ENCODE measurements at regions not wholly inside any gene's neighbourhood (a gene's known extent, or its start where the extent isn't known, plus 50 kb on each side); places are given as distances from the start of the nearest gene placed in this dataset.
"Not testable (repeated sequence)": the region's sequence is repeated elsewhere in the genome, so short reads cannot be mapped to it uniquely, and the experiment has no call there.

DNA sequence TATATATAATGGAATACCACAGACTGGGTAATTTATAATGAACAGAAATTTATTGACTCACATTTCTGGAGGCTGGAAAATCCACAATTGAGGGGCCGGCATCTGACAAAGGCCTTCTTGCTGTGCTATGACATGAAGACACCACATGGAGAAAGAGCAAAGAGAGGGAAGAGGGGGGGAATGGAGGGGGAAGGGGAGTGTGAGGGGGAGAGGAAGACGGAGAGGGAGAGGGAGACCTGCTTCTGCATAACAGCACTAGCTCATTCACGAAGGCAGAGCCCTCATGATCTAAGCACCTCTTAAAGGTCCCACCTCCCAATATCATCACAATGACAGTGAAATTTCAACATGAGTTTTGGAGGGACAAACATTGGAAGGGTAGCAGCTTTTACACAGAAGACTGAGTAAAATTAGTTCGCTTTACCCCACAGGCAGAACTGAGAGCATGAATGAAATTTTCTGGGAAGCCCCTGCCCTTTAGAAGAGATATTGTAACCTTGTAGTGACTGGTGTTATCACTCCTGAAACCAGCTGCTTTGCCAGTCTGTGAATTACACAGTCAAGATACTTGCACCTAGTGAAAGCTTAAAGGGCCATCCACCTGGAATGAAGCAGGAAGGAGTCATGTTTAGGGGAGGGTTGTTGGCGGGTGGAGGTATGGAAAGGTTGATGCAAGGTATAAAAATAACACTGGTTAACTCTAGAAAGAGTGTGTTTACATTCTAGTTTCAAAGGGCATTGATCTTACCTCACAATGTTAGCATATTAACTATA lies 793.0 kb upstream of the TPTE start:
- H3K27me3 Mint-ChIP-seq; intact Hi-C loops (cut with DNase I, micrococcal nuclease); H3K4me1 Mint-ChIP-seq (ENCODE audit: low read depth); H3K27ac Mint-ChIP-seq; ATAC-seq (ENCODE audit: poor library complexity); CTCF ChIA-PET; H3K27ac ChIP-seq (ENCODE audit: low read depth in 1 of 2, low read length in 2 of 2); H3K4me3 ChIP-seq (ENCODE audit: low read length); H3K4me1 ChIP-seq (ENCODE audit: insufficient read depth, low read length); H3K36me3 Mint-ChIP-seq (ENCODE audit: low read depth); POLR2A ChIA-PET; H3K27me3 ChIP-seq (ENCODE audit: control insufficient read depth in 1 of 2, insufficient read depth in 2 of 2, low read length in 2 of 2); DNase-seq; H3K4me3 Mint-ChIP-seq; H3K36me3 ChIP-seq (ENCODE audit: insufficient read depth, low read length): not testable (repeated sequence)
- peaks cover 15% of the 10 kb centered on the region for H3K9me3 Mint-ChIP-seq
- H3K9me3 ChIP-seq (ENCODE audit: control insufficient read depth in 1 of 2, insufficient read depth in 1 of 2, low read length in 2 of 2): peaks cover 12 to 13% of the 10 kb centered on the region in 2 experiments

GRCh38 chr21:9730866-9731265 lies 790.5 kb upstream of the TPTE start:
- no peak overlapping the region for H3K4me3 ChIP-seq (ENCODE audit: low read length)
- H3K4me1 Mint-ChIP-seq (ENCODE audit: low read depth): no peaks in the 10 kb centered on the region
- ChIA-PET CTCF (no interaction called here), POLR2A (no interaction called here)
- no peaks in the 10 kb centered on the region for H3K4me1 ChIP-seq (ENCODE audit: insufficient read depth, low read length)
- peaks cover 11% of the 10 kb centered on the region for H3K9me3 Mint-ChIP-seq
- no peaks in the 10 kb centered on the region for H3K36me3 ChIP-seq (ENCODE audit: insufficient read depth, low read length)
- no peak for TF ChIP-seq CTCF (IDR thresholded peaks at IDR 0.05)
- no peaks in the 10 kb centered on the region for H3K27me3 ChIP-seq (ENCODE audit: control insufficient read depth in 1 of 2, insufficient read depth in 2 of 2, low read length in 2 of 2)
- intact Hi-C loops (cut with DNase I, micrococcal nuclease): no loop called here
- no peak overlapping the region for H3K27ac Mint-ChIP-seq
- H3K36me3 Mint-ChIP-seq (ENCODE audit: low read depth): no peaks in the 10 kb centered on the region
- DNase-seq (no peak), ATAC-seq (ENCODE audit: poor library complexity) (no peak)
- no peaks in the 10 kb centered on the region for H3K27me3 Mint-ChIP-seq
- no peak overlapping the region for H3K27ac ChIP-seq (ENCODE audit: low read depth in 1 of 2, low read length in 2 of 2)
- no peak overlapping the region for H3K4me3 Mint-ChIP-seq
- peaks cover 12 to 16% of the 10 kb centered on the region in 2 experiments for H3K9me3 ChIP-seq (ENCODE audit: control insufficient read depth in 1 of 2, insufficient read depth in 1 of 2, low read length in 2 of 2)

DNA sequence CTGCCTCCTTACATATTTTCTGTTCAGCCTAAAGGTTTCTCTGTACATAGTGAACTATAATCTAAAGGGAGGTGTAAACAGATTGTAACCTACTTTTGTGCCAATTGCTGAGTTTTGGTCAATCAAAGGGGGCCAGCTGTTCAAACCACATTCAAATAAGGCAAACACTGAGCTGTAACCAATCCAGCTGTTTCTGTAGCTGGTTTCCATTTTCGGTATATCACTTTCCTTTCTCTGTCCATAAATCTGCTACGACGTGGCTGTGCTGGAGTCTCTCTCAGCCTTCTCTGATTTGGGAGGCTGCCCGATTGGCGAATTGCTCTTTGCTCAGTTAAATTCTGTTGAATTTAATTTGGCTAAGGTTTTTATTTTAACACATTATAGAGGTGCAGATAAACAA lies 790.1 kb upstream of the TPTE start:
- H3K9me3 ChIP-seq (ENCODE audit: control insufficient read depth in 1 of 2, insufficient read depth in 1 of 2, low read length in 2 of 2): peaks cover 12 to 20% of the 10 kb centered on the region in 2 experiments
- CTCF ChIA-PET; H3K27ac ChIP-seq (ENCODE audit: low read depth in 1 of 2, low read length in 2 of 2); DNase-seq; H3K4me1 ChIP-seq (ENCODE audit: insufficient read depth, low read length); intact Hi-C loops (cut with DNase I, micrococcal nuclease); H3K4me1 Mint-ChIP-seq (ENCODE audit: low read depth); H3K27me3 ChIP-seq (ENCODE audit: control insufficient read depth in 1 of 2, insufficient read depth in 2 of 2, low read length in 2 of 2); H3K4me3 ChIP-seq (ENCODE audit: low read length); H3K36me3 ChIP-seq (ENCODE audit: insufficient read depth, low read length); H3K27ac Mint-ChIP-seq; ATAC-seq (ENCODE audit: poor library complexity); H3K4me3 Mint-ChIP-seq; POLR2A ChIA-PET; H3K36me3 Mint-ChIP-seq (ENCODE audit: low read depth); H3K27me3 Mint-ChIP-seq: not testable (repeated sequence)
- H3K9me3 Mint-ChIP-seq: peaks cover 11% of the 10 kb centered on the region

DNA sequence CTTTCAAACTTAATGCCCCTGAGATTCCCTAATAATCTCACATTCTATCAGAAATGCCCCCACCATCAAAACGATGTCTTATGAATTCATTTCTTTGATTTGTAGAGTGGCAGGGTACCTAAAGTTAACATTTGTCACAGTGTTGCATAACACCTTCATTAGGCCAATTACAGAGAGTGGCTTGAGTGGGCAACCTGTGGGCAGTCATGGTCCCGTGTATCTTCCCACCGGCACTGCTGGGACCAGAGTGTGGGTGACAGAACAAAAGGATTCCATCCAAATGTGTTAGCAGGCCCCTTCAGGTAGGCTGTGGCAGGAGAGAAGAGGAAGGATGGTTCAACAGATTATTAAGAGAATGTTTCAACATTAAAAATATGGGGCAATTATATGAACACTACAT lies 788.8 kb upstream of the TPTE start:
- H3K9me3 Mint-ChIP-seq; ATAC-seq (ENCODE audit: poor library complexity); H3K4me1 Mint-ChIP-seq (ENCODE audit: low read depth); POLR2A ChIA-PET; H3K27ac ChIP-seq (ENCODE audit: low read depth in 1 of 2, low read length in 2 of 2); H3K4me3 Mint-ChIP-seq; intact Hi-C loops (cut with DNase I, micrococcal nuclease); H3K27me3 Mint-ChIP-seq; DNase-seq; CTCF ChIA-PET; H3K4me1 ChIP-seq (ENCODE audit: insufficient read depth, low read length); H3K36me3 Mint-ChIP-seq (ENCODE audit: low read depth); H3K36me3 ChIP-seq (ENCODE audit: insufficient read depth, low read length); H3K27me3 ChIP-seq (ENCODE audit: control insufficient read depth in 1 of 2, insufficient read depth in 2 of 2, low read length in 2 of 2); H3K4me3 ChIP-seq (ENCODE audit: low read length); H3K27ac Mint-ChIP-seq: not testable (repeated sequence)
- peaks cover 7 to 19% of the 10 kb centered on the region in 2 experiments for H3K9me3 ChIP-seq (ENCODE audit: control insufficient read depth in 1 of 2, insufficient read depth in 1 of 2, low read length in 2 of 2)

DNA sequence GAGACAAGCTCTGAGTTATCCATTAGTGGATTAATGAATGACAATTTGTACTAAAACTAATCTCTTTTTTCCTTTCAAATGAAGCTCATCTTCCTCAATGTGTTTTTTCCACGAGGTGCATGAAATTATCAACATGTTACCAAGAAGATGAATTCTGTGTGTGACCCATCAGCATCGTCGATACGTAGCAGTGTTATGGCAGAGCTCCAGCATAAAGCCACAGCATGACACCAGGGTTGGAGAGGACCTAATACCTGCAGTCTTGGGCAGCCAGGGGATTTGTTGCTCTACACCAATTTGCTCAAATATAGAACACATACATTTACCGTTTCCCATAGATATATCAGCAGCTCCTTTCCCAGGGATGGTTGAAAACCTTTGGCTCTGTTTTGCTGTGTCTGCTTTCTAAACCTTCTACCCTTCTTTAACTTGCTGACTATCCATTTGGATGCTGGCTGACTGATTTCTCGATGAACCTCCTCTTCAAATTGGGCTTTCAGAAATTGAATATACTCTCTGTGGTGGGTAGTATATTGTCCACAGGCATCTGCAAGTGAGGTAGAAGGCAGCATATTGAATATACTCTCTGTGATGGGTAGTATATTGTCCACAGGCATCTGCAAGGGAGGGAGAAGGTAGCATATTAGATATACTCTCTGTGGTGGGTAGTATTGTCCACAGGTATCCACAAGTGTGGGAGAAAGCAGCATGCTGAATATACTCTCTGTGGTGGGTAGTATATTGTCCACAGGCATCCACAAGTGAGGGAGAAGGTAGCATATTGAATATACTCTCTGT lies 787.4 kb upstream of the TPTE start:
- H3K27ac Mint-ChIP-seq; H3K4me3 Mint-ChIP-seq; H3K4me3 ChIP-seq (ENCODE audit: low read length); H3K36me3 ChIP-seq (ENCODE audit: insufficient read depth, low read length); H3K27me3 Mint-ChIP-seq; H3K27me3 ChIP-seq (ENCODE audit: control insufficient read depth in 1 of 2, insufficient read depth in 2 of 2, low read length in 2 of 2); intact Hi-C loops (cut with DNase I, micrococcal nuclease); H3K27ac ChIP-seq (ENCODE audit: low read depth in 1 of 2, low read length in 2 of 2); ATAC-seq (ENCODE audit: poor library complexity); H3K36me3 Mint-ChIP-seq (ENCODE audit: low read depth); H3K9me3 Mint-ChIP-seq; H3K4me1 Mint-ChIP-seq (ENCODE audit: low read depth); CTCF ChIA-PET; POLR2A ChIA-PET; H3K4me1 ChIP-seq (ENCODE audit: insufficient read depth, low read length); DNase-seq: not testable (repeated sequence)
- H3K9me3 ChIP-seq (ENCODE audit: control insufficient read depth in 1 of 2, insufficient read depth in 1 of 2, low read length in 2 of 2): peaks cover 16 to 20% of the 10 kb centered on the region in 2 experiments
